ENCODE measurements at regions not wholly inside any gene's neighbourhood (a gene's known extent, or its start where the extent isn't known, plus 50 kb on each side); places are given as distances from the start of the nearest gene placed in this dataset.

GRCh38 chr2:209046163-209046562 lies 377.7 kb upstream of the MAP2 start:
- H4K91ac ChIP-seq (ENCODE audit: insufficient read length, low read depth, low read length), result no peak overlapping the region
- H3K4me1 ChIP-seq (ENCODE audit: insufficient read depth, low read length), result no peaks in the 10 kb centered on the region
- no peak overlapping the region for H3K23ac ChIP-seq (ENCODE audit: insufficient read length, low read depth, low read length)
- no peak overlapping the region for H3K18ac ChIP-seq (ENCODE audit: insufficient read length, low read depth, low read length)
- H3K23me2 ChIP-seq (ENCODE audit: insufficient read length, low read depth, low read length, poor library complexity, severe bottlenecking), result no peaks in the 10 kb centered on the region
- no CpG with 5 or more reads among the region's 2 CpGs for WGBS (ENCODE audit: extremely low coverage, insufficient read length, low lambda C conversion rate)
- H4K5ac ChIP-seq (ENCODE audit: insufficient read length, low read depth, low read length), result no peak overlapping the region
- no peak overlapping the region for H3K14ac ChIP-seq (ENCODE audit: insufficient read depth, low read length)
- H3K27me3 Mint-ChIP-seq (ENCODE audit: low read depth), result no peaks in the 10 kb centered on the region
- H2BK15ac ChIP-seq (ENCODE audit: low read depth, low read length), result no peak overlapping the region
- no peak overlapping the region for H2BK120ac ChIP-seq (ENCODE audit: low read depth, low read length, poor library complexity, severe bottlenecking)
- H2BK12ac ChIP-seq (ENCODE audit: insufficient read length, low read depth, low read length), result no peak overlapping the region
- no peaks in the 10 kb centered on the region for H4K20me1 ChIP-seq (ENCODE audit: control insufficient read depth, insufficient read depth, insufficient read length)
- no peak overlapping the region for H3K4ac ChIP-seq (ENCODE audit: low read depth, low read length)
- H3K27ac Mint-ChIP-seq, result no peak overlapping the region
- H3K36me3 Mint-ChIP-seq (ENCODE audit: insufficient read depth in 1 of 3, low read depth in 3 of 3), result no peaks in the 10 kb centered on the region
- H2AK5ac ChIP-seq (ENCODE audit: insufficient read length, low read length), result no peak overlapping the region
- H3K79me1 ChIP-seq (ENCODE audit: insufficient read depth, low read depth, low read length, poor library complexity, severe bottlenecking), result no peaks in the 10 kb centered on the region
- H3K4me1 Mint-ChIP-seq, result no peaks in the 10 kb centered on the region
- H2BK20ac ChIP-seq (ENCODE audit: low read depth, low read length, poor library complexity, severe bottlenecking), result no peak overlapping the region
- no peak overlapping the region for H4K8ac ChIP-seq (replicated peaks; ENCODE audit: insufficient read length, low read depth, low read length)
- no peak for DNase-seq
- H3K4me3 Mint-ChIP-seq, result no peak overlapping the region
- H2BK5ac ChIP-seq (ENCODE audit: insufficient read length, low read length), result no peak overlapping the region
- no peaks in the 10 kb centered on the region for H3K9me3 ChIP-seq (ENCODE audit: control insufficient read depth, low read depth, low read length)
- no peaks in the 10 kb centered on the region for H3K9me3 Mint-ChIP-seq
- no peak overlapping the region for H3K9ac ChIP-seq (ENCODE audit: extremely low read depth, insufficient read length, low read length)
- H3T11ph ChIP-seq (ENCODE audit: low read length), result no peak overlapping the region
- TF ChIP-seq, protein P1, sequence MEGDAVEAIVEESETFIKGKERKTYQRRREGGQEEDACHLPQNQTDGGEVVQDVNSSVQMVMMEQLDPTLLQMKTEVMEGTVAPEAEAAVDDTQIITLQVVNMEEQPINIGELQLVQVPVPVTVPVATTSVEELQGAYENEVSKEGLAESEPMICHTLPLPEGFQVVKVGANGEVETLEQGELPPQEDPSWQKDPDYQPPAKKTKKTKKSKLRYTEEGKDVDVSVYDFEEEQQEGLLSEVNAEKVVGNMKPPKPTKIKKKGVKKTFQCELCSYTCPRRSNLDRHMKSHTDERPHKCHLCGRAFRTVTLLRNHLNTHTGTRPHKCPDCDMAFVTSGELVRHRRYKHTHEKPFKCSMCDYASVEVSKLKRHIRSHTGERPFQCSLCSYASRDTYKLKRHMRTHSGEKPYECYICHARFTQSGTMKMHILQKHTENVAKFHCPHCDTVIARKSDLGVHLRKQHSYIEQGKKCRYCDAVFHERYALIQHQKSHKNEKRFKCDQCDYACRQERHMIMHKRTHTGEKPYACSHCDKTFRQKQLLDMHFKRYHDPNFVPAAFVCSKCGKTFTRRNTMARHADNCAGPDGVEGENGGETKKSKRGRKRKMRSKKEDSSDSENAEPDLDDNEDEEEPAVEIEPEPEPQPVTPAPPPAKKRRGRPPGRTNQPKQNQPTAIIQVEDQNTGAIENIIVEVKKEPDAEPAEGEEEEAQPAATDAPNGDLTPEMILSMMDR (conservative IDR thresholded peaks at IDR 0.05), result no peak
- H3K27ac ChIP-seq (ENCODE audit: insufficient read length, low read depth, low read length), result no peak overlapping the region
- H3K56ac ChIP-seq (ENCODE audit: insufficient read length, low read depth, low read length), result no peak overlapping the region
- H3K4me2 ChIP-seq (ENCODE audit: insufficient read depth, insufficient read length, low read length), result no peak overlapping the region
- H3K27me3 ChIP-seq (ENCODE audit: insufficient read depth, low read length), result no peaks in the 10 kb centered on the region
- H2AFZ ChIP-seq (ENCODE audit: low read length), result no peak overlapping the region
- no peaks in the 10 kb centered on the region for H3K79me2 ChIP-seq (ENCODE audit: insufficient read depth, low read length)

Measured in H9 (cell line).